ENCODE measurements at regions not wholly inside any gene's neighbourhood (a gene's known extent, or its start where the extent isn't known, plus 50 kb on each side); places are given as distances from the start of the nearest gene placed in this dataset.

DNA sequence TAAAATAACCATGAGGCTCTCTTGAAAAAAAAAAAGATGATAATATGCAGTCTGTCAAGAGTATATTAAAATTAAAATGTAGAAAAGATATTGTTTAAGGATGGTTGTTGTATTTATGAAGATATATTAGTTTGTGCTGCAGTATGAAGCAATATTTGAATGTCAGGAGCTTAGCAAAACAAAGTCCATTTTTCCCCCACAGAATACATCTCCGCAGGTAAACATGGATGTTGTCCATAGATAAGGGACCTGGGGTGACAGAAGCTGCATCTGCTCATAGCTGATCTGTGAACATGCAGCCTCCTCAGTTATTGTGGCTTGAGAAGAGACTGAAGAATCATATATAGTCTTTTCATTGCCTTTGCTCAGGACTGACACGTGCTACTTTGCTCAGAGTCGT lies 366.1 kb upstream of the MMADHC start:
- Histone ChIP-seq H3K79me2 (ENCODE audit: insufficient read depth) (no peaks in the 10 kb centered on the region), H2AFZ (no peak overlapping the region), H3F3A (ENCODE audit: insufficient read depth) (no peaks in the 10 kb centered on the region), H3K9me2 (ENCODE audit: insufficient read depth) (no peaks in the 10 kb centered on the region), H3K36me3 (ENCODE audit: low read depth) (no peaks in the 10 kb centered on the region), H3K27ac (no peak overlapping the region), H3K9ac (no peak overlapping the region), H3K27me3 (replicated peaks; ENCODE audit: insufficient read depth) (no peaks in the 10 kb centered on the region), H4K20me1 (ENCODE audit: insufficient read depth) (no peaks in the 10 kb centered on the region), H3K4me2 (ENCODE audit: unreplicated experiment) (no peak overlapping the region), H3K4me3 (no peak overlapping the region), H3K4me1 (ENCODE audit: insufficient read depth) (no peaks in the 10 kb centered on the region), H3K9me3 (ENCODE audit: low read depth) (no peaks in the 10 kb centered on the region)
- no peak for DNase-seq
- in situ Hi-C loops (cut with MboI): no loop called here
- 95 to 96% methylated on average over 3 of the region's 3 CpGs for WGBS, 2 experiments (ENCODE audit: low coverage in 1 of 2, low lambda C conversion rate in 2 of 2, missing lambda C conversion rate in 2 of 2)
- TF ChIP-seq EZH2 (IDR thresholded peaks at IDR 0.05; ENCODE audit: insufficient read depth, poor library complexity, severe bottlenecking) (no peak), EZH2phosphoT487 (IDR thresholded peaks at IDR 0.05; ENCODE audit: insufficient read depth, low read depth) (no peak)

DNA sequence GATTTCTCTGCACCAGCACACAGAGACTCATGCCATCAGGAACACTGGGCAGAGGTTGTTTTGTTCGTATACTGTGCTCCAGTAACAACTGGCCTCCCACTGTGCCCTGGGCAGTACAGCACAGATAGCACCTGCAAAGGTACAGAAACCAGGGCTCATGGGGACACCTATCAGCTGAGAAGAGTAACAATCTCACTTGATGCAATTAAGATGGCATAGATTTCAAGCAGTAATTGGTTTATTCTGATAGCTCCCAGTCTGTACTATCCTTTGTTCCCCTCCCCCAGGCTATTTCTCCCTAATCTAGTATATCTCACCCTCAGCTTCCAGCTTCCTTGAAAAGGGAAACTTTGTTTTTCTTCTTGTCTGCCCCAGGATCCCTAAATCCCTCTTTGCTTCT lies 343.9 kb upstream of the MMADHC start:
- Histone ChIP-seq H3K36me3 (ENCODE audit: low read depth) (no peaks in the 10 kb centered on the region), H3K9me2 (ENCODE audit: insufficient read depth) (no peaks in the 10 kb centered on the region), H3K4me3 (no peak overlapping the region), H3K9ac (no peak overlapping the region), H3F3A (ENCODE audit: insufficient read depth) (no peaks in the 10 kb centered on the region), H2AFZ (no peak overlapping the region), H3K4me2 (ENCODE audit: unreplicated experiment) (no peak overlapping the region), H3K27me3 (replicated peaks; ENCODE audit: insufficient read depth) (no peaks in the 10 kb centered on the region), H3K27ac (no peak overlapping the region), H3K9me3 (ENCODE audit: low read depth) (no peaks in the 10 kb centered on the region), H4K20me1 (ENCODE audit: insufficient read depth) (no peaks in the 10 kb centered on the region), H3K4me1 (ENCODE audit: insufficient read depth) (no peaks in the 10 kb centered on the region), H3K79me2 (ENCODE audit: insufficient read depth) (no peaks in the 10 kb centered on the region)
- in situ Hi-C loops (cut with MboI): no loop called here
- TF ChIP-seq EZH2 (IDR thresholded peaks at IDR 0.05; ENCODE audit: insufficient read depth, poor library complexity, severe bottlenecking) (no peak), EZH2phosphoT487 (IDR thresholded peaks at IDR 0.05; ENCODE audit: insufficient read depth, low read depth) (no peak)
- WGBS, 2 experiments (ENCODE audit: low coverage in 1 of 2, low lambda C conversion rate in 2 of 2, missing lambda C conversion rate in 2 of 2): 91 to 94% methylated on average over 1 of the region's 1 CpG
- DNase-seq: no peak

DNA sequence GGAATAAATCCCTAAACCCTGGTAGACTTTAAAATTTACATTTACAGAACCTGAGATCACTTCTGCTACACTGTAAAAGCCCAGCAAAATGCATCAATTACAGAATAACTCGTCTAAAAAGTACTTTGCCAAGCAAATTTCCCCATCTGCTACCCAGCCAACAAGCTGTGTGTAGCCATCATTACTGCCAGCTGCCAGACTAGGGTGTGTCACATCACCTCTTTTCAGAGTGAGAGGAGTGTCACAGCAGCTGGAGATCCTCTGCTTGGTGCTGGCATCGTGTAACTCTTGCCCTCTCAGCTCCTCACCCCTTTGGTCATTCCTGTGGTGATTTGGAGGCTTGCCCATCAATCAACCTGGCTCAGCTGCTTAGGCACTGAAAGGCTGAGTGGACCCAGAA lies 340.4 kb upstream of the MMADHC start:
- Histone ChIP-seq H3K27ac (no peak overlapping the region), H3K36me3 (ENCODE audit: low read depth) (no peaks in the 10 kb centered on the region), H3K79me2 (ENCODE audit: insufficient read depth) (no peaks in the 10 kb centered on the region), H3K4me1 (ENCODE audit: insufficient read depth) (peaks cover 14% of the 10 kb centered on the region), H2AFZ (no peak overlapping the region), H3K9me3 (ENCODE audit: low read depth) (no peaks in the 10 kb centered on the region), H3K9ac (no peak overlapping the region), H4K20me1 (ENCODE audit: insufficient read depth) (no peaks in the 10 kb centered on the region), H3K4me2 (ENCODE audit: unreplicated experiment) (no peak overlapping the region), H3K9me2 (ENCODE audit: insufficient read depth) (no peaks in the 10 kb centered on the region), H3K27me3 (replicated peaks; ENCODE audit: insufficient read depth) (no peaks in the 10 kb centered on the region), H3F3A (ENCODE audit: insufficient read depth) (peaks cover 12% of the 10 kb centered on the region), H3K4me3 (no peak overlapping the region)
- WGBS, 2 experiments (ENCODE audit: low coverage in 1 of 2, low lambda C conversion rate in 2 of 2, missing lambda C conversion rate in 2 of 2): 0 to 13% methylated on average over 2 of the region's 2 CpGs
- TF ChIP-seq EZH2phosphoT487 (IDR thresholded peaks at IDR 0.05; ENCODE audit: insufficient read depth, low read depth) (no peak), EZH2 (IDR thresholded peaks at IDR 0.05; ENCODE audit: insufficient read depth, poor library complexity, severe bottlenecking) (no peak)
- DNase-seq: no peak
- in situ Hi-C loops (cut with MboI): no loop called here

DNA sequence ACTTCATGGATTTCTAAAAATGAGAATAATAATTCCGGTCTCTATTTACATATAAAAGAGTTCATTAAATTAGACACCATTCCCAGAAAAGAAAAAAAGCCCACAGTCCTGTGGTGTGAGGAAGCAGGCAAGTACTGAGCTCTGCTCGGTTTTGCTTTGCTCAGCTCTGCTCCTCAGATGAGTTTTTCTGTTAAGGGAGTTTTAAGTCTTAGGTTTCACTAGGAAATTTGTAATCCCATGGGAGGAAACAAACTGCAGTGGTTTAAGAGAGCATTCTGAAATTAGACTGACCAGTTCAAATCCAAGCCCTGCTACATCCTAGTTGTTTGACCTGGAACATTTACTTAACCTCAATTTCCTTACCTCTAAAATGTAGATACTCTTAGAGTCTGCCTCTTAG lies 338.6 kb upstream of the MMADHC start:
- TF ChIP-seq EZH2phosphoT487 (IDR thresholded peaks at IDR 0.05; ENCODE audit: insufficient read depth, low read depth) (no peak), EZH2 (IDR thresholded peaks at IDR 0.05; ENCODE audit: insufficient read depth, poor library complexity, severe bottlenecking) (no peak)
- H3K9ac ChIP-seq: no peak overlapping the region
- no peak overlapping the region for H3K4me2 ChIP-seq (ENCODE audit: unreplicated experiment)
- peaks cover 12% of the 10 kb centered on the region for H3F3A ChIP-seq (ENCODE audit: insufficient read depth)
- no peaks in the 10 kb centered on the region for H3K9me3 ChIP-seq (ENCODE audit: low read depth)
- no peak for DNase-seq
- H4K20me1 ChIP-seq (ENCODE audit: insufficient read depth): no peaks in the 10 kb centered on the region
- no peaks in the 10 kb centered on the region for H3K79me2 ChIP-seq (ENCODE audit: insufficient read depth)
- H3K4me3 ChIP-seq: no peak overlapping the region
- no peak overlapping the region for H2AFZ ChIP-seq
- no peaks in the 10 kb centered on the region for H3K36me3 ChIP-seq (ENCODE audit: low read depth)
- 75 to 84% methylated on average over 2 of the region's 2 CpGs for WGBS, 2 experiments (ENCODE audit: low coverage in 1 of 2, low lambda C conversion rate in 2 of 2, missing lambda C conversion rate in 2 of 2)
- no peaks in the 10 kb centered on the region for H3K9me2 ChIP-seq (ENCODE audit: insufficient read depth)
- H3K4me1 ChIP-seq (ENCODE audit: insufficient read depth): peaks cover 14% of the 10 kb centered on the region
- in situ Hi-C loops (cut with MboI): no loop called here
- no peak overlapping the region for H3K27ac ChIP-seq
- H3K27me3 ChIP-seq (replicated peaks; ENCODE audit: insufficient read depth): no peaks in the 10 kb centered on the region
